A549 (cell line): ENCODE measurements at regions not wholly inside any gene's neighbourhood (a gene's known extent, or its start where the extent isn't known, plus 50 kb on each side); places are given as distances from the start of the nearest gene placed in this dataset.

Experiments
- MAFK ChIP-seq: fragments of 450-650 bp; IDR thresholded peaks from 2 replicates; pipeline ENCODE4 v1.6.1; 2014; ENCODE audit not compliant: partially characterized antibody
- MAX ChIP-seq: IDR thresholded peaks from 2 replicates; pipeline ENCODE4 v1.6.1; 2012
- POLR2A ChIP-seq: IDR thresholded peaks from 2 replicates; pipeline ENCODE4 v1.6.1; 2012; ENCODE audit warnings: mild to moderate bottlenecking, low read length
- SMC3 ChIP-seq: fragments of >200 bp; sonication (Bioruptor Twin); formaldehyde crosslinking; IDR thresholded peaks from 3 replicates; pipeline ENCODE4 v1.6.1; 2018; ENCODE audit warnings: inconsistent platforms
- TP53 ChIP-seq: fragments of 250-450 bp; sonication (Bioruptor Pico); IDR thresholded peaks from 2 replicates; pipeline ENCODE4 v1.5.0; 2021; ENCODE audit warnings: mild to moderate bottlenecking, moderate library complexity
- USF2 ChIP-seq: fragments of 450-650 bp; IDR thresholded peaks from 2 replicates; pipeline ENCODE4 v1.6.1; 2014; ENCODE audit warnings: antibody characterized with exemption
- ZFP36 ChIP-seq: fragments of 450-650 bp; IDR thresholded peaks from 2 replicates; pipeline ENCODE4 v1.6.1; 2014; ENCODE audit warnings: borderline replicate concordance; ENCODE audit not compliant: partially characterized antibody
- TF ChIP-seq, protein P1 (sequence below): fragments of >200 bp; sonication (Bioruptor Twin); formaldehyde crosslinking; IDR thresholded peaks from 3 replicates; pipeline ENCODE4 v1.6.1; 2016
- TF ChIP-seq, protein P2 (sequence below): fragments of >200 bp; sonication (Bioruptor Twin); formaldehyde crosslinking; IDR thresholded peaks from 3 replicates; pipeline ENCODE4 v1.5.1; 2016
- TF ChIP-seq, protein P3 (sequence below): fragments of >200 bp; sonication (Bioruptor Twin); formaldehyde crosslinking; IDR thresholded peaks from 2 replicates; pipeline ENCODE4 v1.6.1; 2016

DNA sequence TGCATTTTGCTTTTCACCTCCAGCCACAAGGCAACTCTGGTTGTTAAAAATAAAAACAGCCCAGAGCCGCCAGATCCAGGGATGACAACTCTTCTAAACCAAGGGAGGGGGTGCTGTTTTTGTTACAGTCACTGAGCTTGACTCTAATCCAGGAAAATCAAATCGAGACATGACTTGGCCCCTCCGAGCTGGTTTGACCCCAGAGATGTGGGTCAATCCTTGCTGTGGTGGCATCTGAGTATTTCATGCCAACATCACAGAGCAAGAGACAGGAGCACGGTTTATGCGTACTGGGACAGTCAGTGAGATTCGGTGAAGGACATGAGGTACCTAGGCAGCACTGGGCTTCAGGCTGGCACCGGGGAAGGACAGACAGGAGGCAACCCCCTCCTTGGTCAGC lies 88.8 kb upstream of the ZMIZ1 start:
- TF ChIP-seq, protein P1, sequence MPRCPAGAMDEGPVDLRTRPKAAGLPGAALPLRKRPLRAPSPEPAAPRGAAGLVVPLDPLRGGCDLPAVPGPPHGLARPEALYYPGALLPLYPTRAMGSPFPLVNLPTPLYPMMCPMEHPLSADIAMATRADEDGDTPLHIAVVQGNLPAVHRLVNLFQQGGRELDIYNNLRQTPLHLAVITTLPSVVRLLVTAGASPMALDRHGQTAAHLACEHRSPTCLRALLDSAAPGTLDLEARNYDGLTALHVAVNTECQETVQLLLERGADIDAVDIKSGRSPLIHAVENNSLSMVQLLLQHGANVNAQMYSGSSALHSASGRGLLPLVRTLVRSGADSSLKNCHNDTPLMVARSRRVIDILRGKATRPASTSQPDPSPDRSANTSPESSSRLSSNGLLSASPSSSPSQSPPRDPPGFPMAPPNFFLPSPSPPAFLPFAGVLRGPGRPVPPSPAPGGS = no peak
- TF ChIP-seq MAFK (no peak), USF2 (no peak), SMC3 (no peak), ZFP36 (no peak), POLR2A (no peak), TP53 (CRISPR knock-in tag) (no peak), MAX (no peak)
- TF ChIP-seq, protein P2, sequence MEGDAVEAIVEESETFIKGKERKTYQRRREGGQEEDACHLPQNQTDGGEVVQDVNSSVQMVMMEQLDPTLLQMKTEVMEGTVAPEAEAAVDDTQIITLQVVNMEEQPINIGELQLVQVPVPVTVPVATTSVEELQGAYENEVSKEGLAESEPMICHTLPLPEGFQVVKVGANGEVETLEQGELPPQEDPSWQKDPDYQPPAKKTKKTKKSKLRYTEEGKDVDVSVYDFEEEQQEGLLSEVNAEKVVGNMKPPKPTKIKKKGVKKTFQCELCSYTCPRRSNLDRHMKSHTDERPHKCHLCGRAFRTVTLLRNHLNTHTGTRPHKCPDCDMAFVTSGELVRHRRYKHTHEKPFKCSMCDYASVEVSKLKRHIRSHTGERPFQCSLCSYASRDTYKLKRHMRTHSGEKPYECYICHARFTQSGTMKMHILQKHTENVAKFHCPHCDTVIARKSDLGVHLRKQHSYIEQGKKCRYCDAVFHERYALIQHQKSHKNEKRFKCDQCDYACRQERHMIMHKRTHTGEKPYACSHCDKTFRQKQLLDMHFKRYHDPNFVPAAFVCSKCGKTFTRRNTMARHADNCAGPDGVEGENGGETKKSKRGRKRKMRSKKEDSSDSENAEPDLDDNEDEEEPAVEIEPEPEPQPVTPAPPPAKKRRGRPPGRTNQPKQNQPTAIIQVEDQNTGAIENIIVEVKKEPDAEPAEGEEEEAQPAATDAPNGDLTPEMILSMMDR = no peak
- TF ChIP-seq, protein P3, sequence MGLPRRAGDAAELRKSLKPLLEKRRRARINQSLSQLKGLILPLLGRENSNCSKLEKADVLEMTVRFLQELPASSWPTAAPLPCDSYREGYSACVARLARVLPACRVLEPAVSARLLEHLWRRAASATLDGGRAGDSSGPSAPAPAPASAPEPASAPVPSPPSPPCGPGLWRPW = no peak
